GM10248 (cell line): ENCODE measurements at regions not wholly inside any gene's neighbourhood (a gene's known extent, or its start where the extent isn't known, plus 50 kb on each side); places are given as distances from the start of the nearest gene placed in this dataset.

Source experiments
- CTCF ChIA-PET: fragments of 300-600 bp; sonication (Branson Sonifier 250); formaldehyde crosslinking; extraction: SDS; loops from one replicate; lab custom pipeline; 2021; ENCODE audit warnings: antibody characterized with exemption; lab: Yijun Ruan, JAX
- POLR2A ChIA-PET: fragments of 350-650 bp; sonication (Branson Sonifier 250); formaldehyde crosslinking; extraction: SDS; loops from one replicate; lab custom pipeline; 2020; ENCODE audit warnings: antibody characterized with exemption; lab: Yijun Ruan, JAX
- DNase-seq: peaks from one replicate; pipeline ENCODE4 v3.0.0; 2012; ENCODE audit errors: extremely low spot score
- CTCF ChIP-seq: IDR thresholded peaks from 2 replicates; pipeline ENCODE4 v1.5.1; 2012; ENCODE audit warnings: mild to moderate bottlenecking, low read depth; ENCODE audit errors: extremely low read depth, missing control alignments, control extremely low read depth

- POLR2A ChIA-PET: no interaction called here
- no peak for TF ChIP-seq CTCF
- CTCF ChIA-PET: no interaction called here
- no peak for DNase-seq
Observed at GRCh38 chr17:79425686-79426085, 185.2 kb downstream of the RBFOX3 start.

GRCh38 chr17:79424471-79425185 lies 186.2 kb downstream of the RBFOX3 start:
- ChIA-PET POLR2A (no interaction called here), CTCF (no interaction called here)
- no peak for TF ChIP-seq CTCF
- DNase-seq: no peak

GRCh38 chr17:79423811-79424465 lies 186.9 kb downstream of the RBFOX3 start:
- ChIA-PET POLR2A (no interaction called here), CTCF (no interaction called here)
- DNase-seq: no peak
- no peak for TF ChIP-seq CTCF

GRCh38 chr17:79422236-79422635 lies 188.6 kb downstream of the RBFOX3 start:
- ChIA-PET CTCF (no interaction called here), POLR2A (no interaction called here)
- no peak for DNase-seq

GRCh38 chr17:79420318-79421243 lies 190.3 kb downstream of the RBFOX3 start:
- ChIA-PET CTCF (interaction anchor here (0.8 kb wide), 1 partner anchor 28 kb away, joined by 3 read pairs; no protein-coding TSS in a partner anchor), POLR2A (no interaction called here)
- TF ChIP-seq CTCF: no peak
- DNase-seq: peak; percentile 58

More at GRCh38 chr17:79422236-79422635, 188.6 kb downstream of the RBFOX3 start:
- no peak for TF ChIP-seq CTCF

GRCh38 chr17:79417476-79417988 lies 193.3 kb downstream of the RBFOX3 start:
- ChIA-PET POLR2A (no interaction called here), CTCF (interaction anchor here (2.3 to 5.4 kb wide), 2 partner anchors 15 to 26 kb away, joined by 6 to 28 read pairs; no protein-coding TSS in a partner anchor)
- TF ChIP-seq CTCF: no peak
- no peak for DNase-seq
